GM23338 (cell line): ENCODE measurements at regions not wholly inside any gene's neighbourhood (a gene's known extent, or its start where the extent isn't known, plus 50 kb on each side); places are given as distances from the start of the nearest gene placed in this dataset.

ENCODE experiments used
- ATAC-seq: fragments of 200-7000 bp; cut with Tn5 transposase; 3 replicates; pipeline ENCODE4 v1.9.1; 2020
- DNase-seq: peaks from one replicate; pipeline ENCODE4 v3.0.0-alpha.2; 2015; ENCODE audit warnings: low spot score
- H2AFZ ChIP-seq: fragments of 200-600 bp; sonication (generic); 2 replicates; pipeline ENCODE4 v1.8.0; 2016; ENCODE audit warnings: antibody characterized with exemption, mild to moderate bottlenecking, moderate library complexity
- H3F3A ChIP-seq: fragments of 200-600 bp; sonication (generic); replicated peaks from 2 replicates; pipeline ENCODE4 v1.8.0; 2017; ENCODE audit warnings: antibody characterized with exemption, mixed run types, low read depth
- H3K27ac ChIP-seq: fragments of 200-600 bp; sonication (generic); 2 replicates; pipeline ENCODE4 v1.6.1; 2016; ENCODE audit warnings: low read depth
- H3K27me3 ChIP-seq: fragments of 200-600 bp; sonication (generic); 2 replicates; pipeline ENCODE4 v1.8.0; 2016; ENCODE audit warnings: mild to moderate bottlenecking, mixed run types, moderate library complexity; ENCODE audit not compliant: insufficient read depth
- H3K36me3 ChIP-seq: fragments of 200-600 bp; sonication (generic); 2 replicates; pipeline ENCODE4 v1.8.0; 2016; ENCODE audit warnings: mild to moderate bottlenecking; ENCODE audit not compliant: insufficient read depth
- H3K4me1 ChIP-seq: fragments of 200-600 bp; sonication (generic); 2 replicates; pipeline ENCODE4 v1.8.0; 2016; ENCODE audit warnings: mild to moderate bottlenecking, moderate library complexity; ENCODE audit not compliant: insufficient read depth
- H3K4me2 ChIP-seq: fragments of 200-600 bp; sonication (generic); 2 replicates; pipeline ENCODE4 v1.7.1; 2017; ENCODE audit warnings: mixed run types
- H3K4me3 ChIP-seq: fragments of 200-600 bp; sonication (generic); 2 replicates; pipeline ENCODE4 v1.6.1; 2016; ENCODE audit warnings: mixed run types
- H3K79me2 ChIP-seq: fragments of 200-600 bp; sonication (generic); replicated peaks from 2 replicates; pipeline ENCODE4 v1.8.0; 2017; ENCODE audit warnings: mild to moderate bottlenecking; ENCODE audit not compliant: insufficient read depth
- H3K9me2 ChIP-seq: fragments of 200-600 bp; sonication (generic); 2 replicates; pipeline ENCODE4 v1.8.0; 2017; ENCODE audit not compliant: insufficient read depth
- H4K20me1 ChIP-seq: fragments of 200-600 bp; sonication (generic); replicated peaks from 2 replicates; pipeline ENCODE4 v1.8.0; 2017; ENCODE audit warnings: mild to moderate bottlenecking; ENCODE audit not compliant: insufficient read depth
- H3K27ac Mint-ChIP-seq: 2 replicates; pipeline ENCODE4 v1.8.0; 2020; ENCODE audit warnings: inconsistent platforms, mild to moderate bottlenecking, moderate library complexity, mixed read lengths
- H3K27me3 Mint-ChIP-seq: 3 replicates; pipeline ENCODE4 v1.8.0; 2022; ENCODE audit warnings: low read depth, mild to moderate bottlenecking, moderate library complexity, mixed read lengths, inconsistent platforms; ENCODE audit not compliant: insufficient read depth, poor library complexity
- H3K36me3 Mint-ChIP-seq: 3 replicates; pipeline ENCODE4 v1.8.0; 2021; ENCODE audit warnings: low read depth, mild to moderate bottlenecking, inconsistent platforms, moderate library complexity, mixed read lengths
- H3K4me1 Mint-ChIP-seq: 3 replicates; pipeline ENCODE4 v1.8.0; 2020; ENCODE audit warnings: mild to moderate bottlenecking, inconsistent platforms, mixed read lengths
- H3K4me3 Mint-ChIP-seq: 3 replicates; pipeline ENCODE4 v1.8.0; 2021; ENCODE audit warnings: moderate library complexity, mild to moderate bottlenecking, inconsistent platforms, mixed read lengths
- H3K9me3 Mint-ChIP-seq: 3 replicates; pipeline ENCODE4 v1.8.0; 2020; ENCODE audit warnings: moderate library complexity, mild to moderate bottlenecking, inconsistent platforms, mixed read lengths
- EZH2phosphoT487 ChIP-seq: fragments of 200-600 bp; sonication (generic); IDR thresholded peaks from one replicate; pipeline ENCODE4 v1.8.1; 2018; ENCODE audit warnings: antibody characterized with exemption; ENCODE audit not compliant: unreplicated experiment
- JUNB ChIP-seq: IDR thresholded peaks from one replicate; pipeline ENCODE4 v1.6.1; 2016; ENCODE audit warnings: antibody characterized with exemption; ENCODE audit not compliant: unreplicated experiment
- NANOG ChIP-seq: IDR thresholded peaks from 2 replicates; pipeline ENCODE4 v1.6.1; 2016; ENCODE audit warnings: antibody characterized with exemption, borderline replicate concordance
- POLR2AphosphoS5 ChIP-seq: IDR thresholded peaks from 2 replicates; pipeline ENCODE4 v1.6.1; 2016; ENCODE audit warnings: antibody characterized with exemption, low read depth
- STAT1 ChIP-seq: IDR thresholded peaks from one replicate; pipeline ENCODE4 v1.6.1; 2016; ENCODE audit warnings: antibody characterized with exemption; ENCODE audit not compliant: unreplicated experiment
- TF ChIP-seq, protein P1 (sequence below): IDR thresholded peaks from 2 replicates; pipeline ENCODE4 v1.6.1; 2016; ENCODE audit warnings: antibody characterized with exemption
- TF ChIP-seq, protein P2 (sequence below): IDR thresholded peaks from one replicate; pipeline ENCODE4 v1.6.1; 2018; ENCODE audit warnings: antibody characterized with exemption; ENCODE audit not compliant: unreplicated experiment
- TF ChIP-seq, protein P3 (sequence below): fragments of 250-450 bp; sonication (Bioruptor Pico); IDR thresholded peaks from 2 replicates; pipeline ENCODE4 v1.5.0; 2020; ENCODE audit warnings: mild to moderate bottlenecking, moderate library complexity

DNA sequence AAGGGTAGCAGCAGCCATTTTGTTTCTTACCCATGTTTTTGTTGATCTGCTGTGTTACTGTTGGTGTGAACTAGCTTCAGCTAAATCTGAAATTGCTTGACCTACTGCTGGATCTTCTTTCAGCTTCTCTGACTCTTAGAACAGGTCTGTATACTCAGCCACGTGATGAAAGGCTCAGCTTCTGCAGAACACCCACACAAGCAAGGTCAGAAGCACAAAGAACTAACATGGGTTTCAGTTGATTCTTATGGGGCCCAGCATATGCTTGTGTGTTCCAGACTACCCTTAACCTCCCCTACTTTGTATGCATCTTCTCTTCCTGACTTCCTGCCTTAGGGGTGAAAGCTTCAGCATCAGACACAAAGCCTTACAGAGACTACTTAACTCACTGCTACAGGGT, 186.8 kb downstream of the HGF start (continued):
- TF ChIP-seq, protein P1, sequence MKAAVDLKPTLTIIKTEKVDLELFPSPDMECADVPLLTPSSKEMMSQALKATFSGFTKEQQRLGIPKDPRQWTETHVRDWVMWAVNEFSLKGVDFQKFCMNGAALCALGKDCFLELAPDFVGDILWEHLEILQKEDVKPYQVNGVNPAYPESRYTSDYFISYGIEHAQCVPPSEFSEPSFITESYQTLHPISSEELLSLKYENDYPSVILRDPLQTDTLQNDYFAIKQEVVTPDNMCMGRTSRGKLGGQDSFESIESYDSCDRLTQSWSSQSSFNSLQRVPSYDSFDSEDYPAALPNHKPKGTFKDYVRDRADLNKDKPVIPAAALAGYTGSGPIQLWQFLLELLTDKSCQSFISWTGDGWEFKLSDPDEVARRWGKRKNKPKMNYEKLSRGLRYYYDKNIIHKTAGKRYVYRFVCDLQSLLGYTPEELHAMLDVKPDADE: no peak
- TF ChIP-seq EZH2phosphoT487 (no peak), NANOG (no peak), POLR2AphosphoS5 (no peak)

DNA sequence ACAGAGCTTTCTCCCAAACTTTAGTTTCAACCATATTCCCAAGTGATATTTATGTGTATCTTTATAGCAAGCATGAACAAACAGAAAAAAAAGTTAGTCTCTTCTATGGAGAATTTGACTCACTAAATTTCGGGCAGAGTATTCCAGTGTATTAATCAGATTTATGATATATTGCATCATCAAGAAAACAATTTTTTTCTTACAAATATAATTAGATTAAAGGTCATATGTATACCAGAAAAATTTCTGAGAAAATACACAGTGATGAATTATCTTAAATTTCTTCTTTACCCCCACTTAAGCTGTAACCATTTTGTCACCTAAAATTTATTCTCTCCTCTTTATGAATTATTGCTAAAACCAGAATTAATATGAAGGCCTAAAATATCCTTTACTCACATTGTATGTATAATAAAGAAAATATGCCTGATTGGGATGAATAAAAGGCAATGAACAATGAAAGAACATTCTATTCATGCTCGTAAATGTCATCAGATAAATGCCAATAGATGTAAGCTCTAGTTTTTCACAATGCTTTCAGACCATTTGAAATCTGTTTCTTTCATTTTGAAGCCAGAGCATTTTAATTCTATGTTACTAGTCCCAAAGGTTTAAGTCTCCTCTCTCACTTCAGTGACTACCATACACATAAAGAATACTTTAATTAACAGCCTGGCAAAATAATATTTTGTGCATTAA, 192.1 kb downstream of the HGF start:
- TF ChIP-seq, protein P2, sequence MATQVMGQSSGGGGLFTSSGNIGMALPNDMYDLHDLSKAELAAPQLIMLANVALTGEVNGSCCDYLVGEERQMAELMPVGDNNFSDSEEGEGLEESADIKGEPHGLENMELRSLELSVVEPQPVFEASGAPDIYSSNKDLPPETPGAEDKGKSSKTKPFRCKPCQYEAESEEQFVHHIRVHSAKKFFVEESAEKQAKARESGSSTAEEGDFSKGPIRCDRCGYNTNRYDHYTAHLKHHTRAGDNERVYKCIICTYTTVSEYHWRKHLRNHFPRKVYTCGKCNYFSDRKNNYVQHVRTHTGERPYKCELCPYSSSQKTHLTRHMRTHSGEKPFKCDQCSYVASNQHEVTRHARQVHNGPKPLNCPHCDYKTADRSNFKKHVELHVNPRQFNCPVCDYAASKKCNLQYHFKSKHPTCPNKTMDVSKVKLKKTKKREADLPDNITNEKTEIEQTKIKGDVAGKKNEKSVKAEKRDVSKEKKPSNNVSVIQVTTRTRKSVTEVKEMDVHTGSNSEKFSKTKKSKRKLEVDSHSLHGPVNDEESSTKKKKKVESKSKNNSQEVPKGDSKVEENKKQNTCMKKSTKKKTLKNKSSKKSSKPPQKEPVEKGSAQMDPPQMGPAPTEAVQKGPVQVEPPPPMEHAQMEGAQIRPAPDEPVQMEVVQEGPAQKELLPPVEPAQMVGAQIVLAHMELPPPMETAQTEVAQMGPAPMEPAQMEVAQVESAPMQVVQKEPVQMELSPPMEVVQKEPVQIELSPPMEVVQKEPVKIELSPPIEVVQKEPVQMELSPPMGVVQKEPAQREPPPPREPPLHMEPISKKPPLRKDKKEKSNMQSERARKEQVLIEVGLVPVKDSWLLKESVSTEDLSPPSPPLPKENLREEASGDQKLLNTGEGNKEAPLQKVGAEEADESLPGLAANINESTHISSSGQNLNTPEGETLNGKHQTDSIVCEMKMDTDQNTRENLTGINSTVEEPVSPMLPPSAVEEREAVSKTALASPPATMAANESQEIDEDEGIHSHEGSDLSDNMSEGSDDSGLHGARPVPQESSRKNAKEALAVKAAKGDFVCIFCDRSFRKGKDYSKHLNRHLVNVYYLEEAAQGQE: no peak
- TF ChIP-seq, protein P3, sequence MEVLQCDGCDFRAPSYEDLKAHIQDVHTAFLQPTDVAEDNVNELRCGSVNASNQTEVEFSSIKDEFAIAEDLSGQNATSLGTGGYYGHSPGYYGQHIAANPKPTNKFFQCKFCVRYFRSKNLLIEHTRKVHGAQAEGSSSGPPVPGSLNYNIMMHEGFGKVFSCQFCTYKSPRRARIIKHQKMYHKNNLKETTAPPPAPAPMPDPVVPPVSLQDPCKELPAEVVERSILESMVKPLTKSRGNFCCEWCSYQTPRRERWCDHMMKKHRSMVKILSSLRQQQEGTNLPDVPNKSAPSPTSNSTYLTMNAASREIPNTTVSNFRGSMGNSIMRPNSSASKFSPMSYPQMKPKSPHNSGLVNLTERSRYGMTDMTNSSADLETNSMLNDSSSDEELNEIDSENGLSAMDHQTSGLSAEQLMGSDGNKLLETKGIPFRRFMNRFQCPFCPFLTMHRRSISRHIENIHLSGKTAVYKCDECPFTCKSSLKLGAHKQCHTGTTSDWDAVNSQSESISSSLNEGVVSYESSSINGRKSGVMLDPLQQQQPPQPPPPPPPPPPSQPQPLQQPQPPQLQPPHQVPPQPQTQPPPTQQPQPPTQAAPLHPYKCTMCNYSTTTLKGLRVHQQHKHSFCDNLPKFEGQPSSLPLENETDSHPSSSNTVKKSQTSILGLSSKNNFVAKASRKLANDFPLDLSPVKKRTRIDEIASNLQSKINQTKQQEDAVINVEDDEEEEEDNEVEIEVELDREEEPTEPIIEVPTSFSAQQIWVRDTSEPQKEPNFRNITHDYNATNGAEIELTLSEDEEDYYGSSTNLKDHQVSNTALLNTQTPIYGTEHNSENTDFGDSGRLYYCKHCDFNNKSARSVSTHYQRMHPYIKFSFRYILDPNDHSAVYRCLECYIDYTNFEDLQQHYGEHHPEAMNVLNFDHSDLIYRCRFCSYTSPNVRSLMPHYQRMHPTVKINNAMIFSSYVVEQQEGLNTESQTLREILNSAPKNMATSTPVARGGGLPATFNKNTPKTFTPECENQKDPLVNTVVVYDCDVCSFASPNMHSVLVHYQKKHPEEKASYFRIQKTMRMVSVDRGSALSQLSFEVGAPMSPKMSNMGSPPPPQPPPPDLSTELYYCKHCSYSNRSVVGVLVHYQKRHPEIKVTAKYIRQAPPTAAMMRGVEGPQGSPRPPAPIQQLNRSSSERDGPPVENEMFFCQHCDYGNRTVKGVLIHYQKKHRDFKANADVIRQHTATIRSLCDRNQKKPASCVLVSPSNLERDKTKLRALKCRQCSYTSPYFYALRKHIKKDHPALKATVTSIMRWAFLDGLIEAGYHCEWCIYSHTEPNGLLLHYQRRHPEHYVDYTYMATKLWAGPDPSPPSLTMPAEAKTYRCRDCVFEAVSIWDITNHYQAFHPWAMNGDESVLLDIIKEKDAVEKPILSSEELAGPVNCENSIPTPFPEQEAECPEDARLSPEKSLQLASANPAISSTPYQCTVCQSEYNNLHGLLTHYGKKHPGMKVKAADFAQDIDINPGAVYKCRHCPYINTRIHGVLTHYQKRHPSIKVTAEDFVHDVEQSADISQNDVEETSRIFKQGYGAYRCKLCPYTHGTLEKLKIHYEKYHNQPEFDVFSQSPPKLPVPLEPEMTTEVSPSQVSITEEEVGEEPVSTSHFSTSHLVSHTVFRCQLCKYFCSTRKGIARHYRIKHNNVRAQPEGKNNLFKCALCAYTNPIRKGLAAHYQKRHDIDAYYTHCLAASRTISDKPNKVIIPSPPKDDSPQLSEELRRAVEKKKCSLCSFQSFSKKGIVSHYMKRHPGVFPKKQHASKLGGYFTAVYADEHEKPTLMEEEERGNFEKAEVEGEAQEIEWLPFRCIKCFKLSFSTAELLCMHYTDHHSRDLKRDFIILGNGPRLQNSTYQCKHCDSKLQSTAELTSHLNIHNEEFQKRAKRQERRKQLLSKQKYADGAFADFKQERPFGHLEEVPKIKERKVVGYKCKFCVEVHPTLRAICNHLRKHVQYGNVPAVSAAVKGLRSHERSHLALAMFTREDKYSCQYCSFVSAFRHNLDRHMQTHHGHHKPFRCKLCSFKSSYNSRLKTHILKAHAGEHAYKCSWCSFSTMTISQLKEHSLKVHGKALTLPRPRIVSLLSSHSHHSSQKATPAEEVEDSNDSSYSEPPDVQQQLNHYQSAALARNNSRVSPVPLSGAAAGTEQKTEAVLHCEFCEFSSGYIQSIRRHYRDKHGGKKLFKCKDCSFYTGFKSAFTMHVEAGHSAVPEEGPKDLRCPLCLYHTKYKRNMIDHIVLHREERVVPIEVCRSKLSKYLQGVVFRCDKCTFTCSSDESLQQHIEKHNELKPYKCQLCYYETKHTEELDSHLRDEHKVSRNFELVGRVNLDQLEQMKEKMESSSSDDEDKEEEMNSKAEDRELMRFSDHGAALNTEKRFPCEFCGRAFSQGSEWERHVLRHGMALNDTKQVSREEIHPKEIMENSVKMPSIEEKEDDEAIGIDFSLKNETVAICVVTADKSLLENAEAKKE (CRISPR knock-in tag): no peak
- no peak for TF ChIP-seq STAT1
- TF ChIP-seq JUNB: no peak
- H3K4me2 ChIP-seq: no peak overlapping the region

More for the DNA sequence above, 192.1 kb downstream of the HGF start:
- Histone ChIP-seq H3K79me2 (no peaks in the 10 kb centered on the region), H3K27me3 (no peaks in the 10 kb centered on the region), H3K36me3 (no peaks in the 10 kb centered on the region), H3K9me2 (no peaks in the 10 kb centered on the region), H3F3A (no peaks in the 10 kb centered on the region), H3K27ac (no peak overlapping the region), H3K4me3 (no peak overlapping the region), H3K4me1 (no peaks in the 10 kb centered on the region), H4K20me1 (no peaks in the 10 kb centered on the region), H2AFZ (no peak overlapping the region)
- ATAC-seq (no peak), DNase-seq (no peak)
- Mint-ChIP-seq H3K4me1 (no peaks in the 10 kb centered on the region), H3K4me3 (no peak overlapping the region), H3K27me3 (peaks cover 2% of the 10 kb centered on the region), H3K27ac (no peak overlapping the region), H3K36me3 (no peaks in the 10 kb centered on the region), H3K9me3 (no peaks in the 10 kb centered on the region)
